Neuronal stem cell (in vitro differentiated cells): ENCODE measurements at regions not wholly inside any gene's neighbourhood (a gene's known extent, or its start where the extent isn't known, plus 50 kb on each side); places are given as distances from the start of the nearest gene placed in this dataset.
"Not testable (repeated sequence)": the region's sequence is repeated elsewhere in the genome, so short reads cannot be mapped to it uniquely, and the experiment has no call there.

ENCODE experiments used
- DNase-seq: peaks from one replicate; pipeline ENCODE4 v3.0.0-alpha.2; 2013; ENCODE audit warnings: low spot score
- H2AFZ ChIP-seq: one replicate; pipeline ENCODE4 v1.6.1; 2013; ENCODE audit warnings: mild to moderate bottlenecking, low read length, inconsistent platforms
- H2AK5ac ChIP-seq: 2 replicates; pipeline ENCODE4 v1.6.1; 2013; ENCODE audit warnings: low read depth, mild to moderate bottlenecking, inconsistent platforms, low read length, moderate library complexity, mixed read lengths
- H2BK120ac ChIP-seq: 2 replicates; pipeline ENCODE4 v1.6.1; 2013; ENCODE audit warnings: low read depth, mild to moderate bottlenecking, inconsistent platforms, low read length, moderate library complexity, mixed read lengths
- H2BK12ac ChIP-seq: one replicate; pipeline ENCODE4 v1.6.1; 2013; ENCODE audit warnings: low read length, inconsistent platforms
- H2BK15ac ChIP-seq: 2 replicates; pipeline ENCODE4 v1.6.1; 2013; ENCODE audit warnings: mild to moderate bottlenecking, low read length, inconsistent platforms, mixed read lengths
- H2BK5ac ChIP-seq: one replicate; pipeline ENCODE4 v1.6.1; 2013; ENCODE audit warnings: inconsistent platforms, mild to moderate bottlenecking, low read length, moderate library complexity
- H3K14ac ChIP-seq: one replicate; pipeline ENCODE4 v1.6.1; 2013; ENCODE audit warnings: low read length, inconsistent platforms
- H3K18ac ChIP-seq: 2 replicates; pipeline ENCODE4 v1.6.1; 2013; ENCODE audit warnings: low read length, inconsistent platforms
- H3K23ac ChIP-seq: 2 replicates; pipeline ENCODE4 v1.6.1; 2013; ENCODE audit warnings: low read depth, mild to moderate bottlenecking, mixed read lengths, low read length, inconsistent platforms; ENCODE audit not compliant: poor library complexity
- H3K27ac ChIP-seq: replicated peaks from 3 replicates; pipeline ENCODE4 v1.5.1; 2013; ENCODE audit warnings: low read length, inconsistent platforms
- H3K27me3 ChIP-seq, 3 experiments: 2 replicates each; pipeline ENCODE4 v1.6.1; 2013; ENCODE audit warnings: low read length in 3 of 3, mild to moderate bottlenecking in 2 of 3, inconsistent platforms in 1 of 3, low read depth in 1 of 3, mixed read lengths in 1 of 3, moderate library complexity in 1 of 3; ENCODE audit not compliant: control insufficient read depth in 3 of 3, insufficient read depth in 3 of 3
- H3K36me3 ChIP-seq, 2 donors: replicated peaks in 1 of 2; 2 replicates each; pipeline ENCODE4 v1.6.1; 2013; ENCODE audit warnings: low read length in 2 of 2; ENCODE audit not compliant: control insufficient read depth in 2 of 2, insufficient read depth in 2 of 2
- H3K4ac ChIP-seq: 2 replicates; pipeline ENCODE4 v1.6.1; 2013; ENCODE audit warnings: inconsistent platforms, mild to moderate bottlenecking, low read length, moderate library complexity
- H3K4me1 ChIP-seq, 2 donors: 1 replicate in 1 of 2; 2 replicates in 1 of 2; pipeline ENCODE4 v1.6.1; 2013; ENCODE audit warnings: low read length in 2 of 2, low read depth in 1 of 2; ENCODE audit not compliant: control insufficient read depth in 2 of 2, insufficient read depth in 1 of 2
- H3K4me2 ChIP-seq: one replicate; pipeline ENCODE4 v1.6.1; 2013; ENCODE audit warnings: mild to moderate bottlenecking, low read length, inconsistent platforms; ENCODE audit not compliant: insufficient read depth, poor library complexity, severe bottlenecking
- H3K4me3 ChIP-seq, 2 donors: 2 replicates each; pipeline ENCODE4 v1.5.1; 2013; ENCODE audit warnings: low read length in 2 of 2, mild to moderate bottlenecking in 2 of 2, inconsistent platforms in 1 of 2, moderate library complexity in 1 of 2
- H3K79me1 ChIP-seq: one replicate; pipeline ENCODE4 v1.6.1; 2013; ENCODE audit warnings: low read depth, mild to moderate bottlenecking, inconsistent platforms, low read length, moderate library complexity
- H3K9ac ChIP-seq: one replicate; pipeline ENCODE4 v1.6.1; 2013; ENCODE audit warnings: mild to moderate bottlenecking, low read depth, low read length, inconsistent platforms; ENCODE audit not compliant: poor library complexity
- H3K9me3 ChIP-seq, 2 donors: replicated peaks in 1 of 2; 2 replicates each; pipeline versions ENCODE3 to v1.6.1; 2013; ENCODE audit warnings: low read length in 2 of 2, mild to moderate bottlenecking in 2 of 2, inconsistent platforms in 1 of 2, low read depth in 1 of 2, mixed read lengths in 1 of 2, moderate library complexity in 1 of 2; ENCODE audit not compliant: control insufficient read depth in 2 of 2, insufficient read depth in 1 of 2
- H4K8ac ChIP-seq: one replicate; pipeline ENCODE4 v1.6.1; 2013; ENCODE audit warnings: low read depth, mild to moderate bottlenecking, inconsistent platforms, low read length, moderate library complexity
- H4K91ac ChIP-seq: one replicate; pipeline ENCODE4 v1.6.1; 2013; ENCODE audit warnings: low read length, low read depth, mild to moderate bottlenecking, inconsistent platforms; ENCODE audit not compliant: poor library complexity
- WGBS, 2 donors: extraction: QIAGEN DNeasy Blood & Tissue Kit; methylation state at CpG; one replicate each; pipeline ENCODE4 v1.1.7; 2013; ENCODE audit warnings: missing lambda C conversion rate in 2 of 2, mixed read lengths in 1 of 2; ENCODE audit not compliant: insufficient read length in 2 of 2, insufficient replicate concordance in 1 of 2; ENCODE audit errors: extremely low coverage in 2 of 2; 5-methylcytosine and 5-hydroxymethylcytosine counted together

GRCh38 chr20:29408707-29409106, 1848.8 kb upstream of the DEFB115 start:
- Histone ChIP-seq H3K4me3 (peak overlapping the region in 1 of 2 donors; percentile 67), H3K9me3 (peaks cover 0 to 17% of the 10 kb centered on the region in 2 donors)
- not testable (repeated sequence) for H3K18ac ChIP-seq, H4K8ac ChIP-seq, H2BK120ac ChIP-seq, H3K36me3 ChIP-seq, H2AFZ ChIP-seq, H3K79me1 ChIP-seq, H3K4me2 ChIP-seq, H3K14ac ChIP-seq, DNase-seq, H3K9ac ChIP-seq, H2BK5ac ChIP-seq, H3K4me1 ChIP-seq, H4K91ac ChIP-seq, H2BK12ac ChIP-seq, H3K23ac ChIP-seq, H2BK15ac ChIP-seq, H2AK5ac ChIP-seq, H3K27ac ChIP-seq, H3K4ac ChIP-seq, H3K27me3 ChIP-seq
- no CpG with 5 or more reads among the region's 17 CpGs for WGBS, 2 donors

- not testable (repeated sequence) for H3K4me1 ChIP-seq, H4K91ac ChIP-seq, H3K9ac ChIP-seq, H2AFZ ChIP-seq, H4K8ac ChIP-seq, H2AK5ac ChIP-seq, H3K27me3 ChIP-seq, H2BK5ac ChIP-seq, H3K36me3 ChIP-seq, H3K4ac ChIP-seq, H3K4me3 ChIP-seq, H2BK15ac ChIP-seq, H3K4me2 ChIP-seq, H2BK12ac ChIP-seq, H3K14ac ChIP-seq, H3K23ac ChIP-seq, H3K18ac ChIP-seq, H3K79me1 ChIP-seq, H2BK120ac ChIP-seq, DNase-seq, H3K27ac ChIP-seq
- no CpG with 5 or more reads among the region's 26 CpGs for WGBS, 2 donors
- peaks cover 0 to 17% of the 10 kb centered on the region in 2 donors for H3K9me3 ChIP-seq
Measured at GRCh38 chr20:29409160-29409689, 1848.2 kb upstream of the DEFB115 start.

DNA sequence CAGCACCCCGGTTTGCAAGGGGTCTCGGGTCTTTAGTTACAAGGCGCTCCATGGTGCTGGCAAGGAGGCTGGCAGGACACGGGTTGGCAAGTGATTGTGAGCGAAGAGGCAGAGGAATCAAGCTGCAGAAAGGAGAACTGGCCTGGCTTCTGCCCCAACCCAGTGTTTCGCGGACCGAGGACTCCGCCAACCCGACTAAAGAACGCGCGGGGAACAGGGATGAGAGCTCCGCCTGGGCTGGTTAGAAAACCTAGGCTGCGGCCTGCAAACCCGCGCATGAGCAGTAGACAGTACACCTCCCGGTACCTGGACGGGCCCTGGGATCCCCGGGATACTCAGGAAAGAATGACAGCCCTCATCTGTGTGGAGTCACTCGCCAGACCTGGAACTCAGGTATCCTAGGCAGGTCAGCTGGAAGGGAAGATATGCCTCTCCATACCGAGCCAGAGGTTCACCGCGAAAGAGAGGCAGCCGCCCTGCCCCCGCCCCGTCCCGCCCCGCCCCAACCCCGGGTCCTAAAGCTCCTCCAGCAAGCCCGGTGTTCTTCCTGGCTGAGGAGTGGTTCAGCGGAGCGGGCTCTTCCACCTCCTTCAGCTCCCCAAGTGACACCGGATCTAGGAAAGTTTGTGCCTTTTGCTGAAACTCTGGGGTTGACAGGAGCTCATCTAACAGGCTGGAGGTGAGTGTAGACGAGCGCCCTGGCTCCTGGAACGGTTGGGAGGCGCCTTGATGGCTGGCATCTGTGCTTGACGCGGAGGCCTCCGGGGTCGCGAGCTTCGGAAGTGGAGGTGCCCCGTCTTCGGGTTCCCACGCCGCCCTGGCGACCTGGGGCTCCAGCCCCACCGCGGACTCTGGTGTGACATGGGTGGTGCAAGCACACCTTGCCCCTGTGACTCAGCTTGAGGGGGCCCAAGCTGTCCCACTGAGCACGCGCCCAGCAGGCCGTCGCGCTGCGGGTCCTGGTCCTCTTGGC, 1847.3 kb upstream of the DEFB115 start:
- WGBS, 2 donors = no CpG with 5 or more reads among the region's 57 CpGs
- Histone ChIP-seq H2BK15ac (no peak overlapping the region), H3K9me3 (peaks cover 0 to 17% of the 10 kb centered on the region in 2 donors), H3K4me3 (peak overlapping the region in 1 of 2 donors; percentile 40), H3K36me3 (no peaks in the 10 kb centered on the region), H2AFZ (no peak overlapping the region), H2BK120ac (no peak overlapping the region), H2BK12ac (no peak overlapping the region), H4K8ac (no peak overlapping the region), H3K18ac (no peak overlapping the region), H2AK5ac (no peak overlapping the region), H3K4me1 (no peaks in the 10 kb centered on the region), H4K91ac (no peak overlapping the region), H2BK5ac (no peak overlapping the region), H3K4ac (no peak overlapping the region), H3K4me2 (no peak overlapping the region), H3K23ac (no peak overlapping the region), H3K79me1 (peaks cover 1% of the 10 kb centered on the region), H3K14ac (no peak overlapping the region), H3K27ac (no peak overlapping the region), H3K27me3 (no peaks in the 10 kb centered on the region), H3K9ac (peak overlapping the region; percentile 21)
- DNase-seq = no peak

DNA sequence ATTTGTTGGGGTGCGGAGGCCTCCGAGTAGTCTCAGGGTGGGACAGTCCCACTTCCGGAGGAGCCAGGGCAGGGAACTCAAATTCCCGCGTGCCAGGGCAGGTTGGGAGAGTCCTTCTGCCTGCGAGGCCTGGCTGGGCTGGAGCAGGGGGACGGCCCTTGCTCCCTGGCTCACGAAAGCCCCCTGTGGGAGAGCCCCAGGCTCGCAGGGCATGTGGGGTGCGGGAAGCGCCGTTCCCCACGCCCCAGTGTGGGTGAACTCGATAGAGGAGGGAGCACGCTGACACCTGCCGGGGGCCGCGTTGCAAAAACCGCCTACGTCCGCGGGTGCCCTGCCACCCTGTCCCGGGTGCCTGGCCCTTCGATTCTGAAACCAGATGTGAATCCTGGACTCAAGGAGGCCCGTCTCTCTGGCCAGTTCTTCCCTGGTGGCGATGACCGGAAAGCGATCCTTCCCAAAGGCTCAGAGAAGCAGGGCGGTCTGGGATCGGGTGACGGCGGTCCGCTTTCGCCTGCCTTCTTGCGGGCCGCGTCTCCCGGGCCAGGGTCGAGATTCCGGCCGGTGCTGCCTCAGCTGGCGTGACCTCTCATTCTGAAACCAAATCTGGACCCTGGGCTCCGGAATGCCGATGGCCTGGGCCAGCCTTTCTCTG, 1846.5 kb upstream of the DEFB115 start:
- Histone ChIP-seq H3K27me3 (no peaks in the 10 kb centered on the region), H3K4me2 (no peak overlapping the region), H3K4me1 (no peaks in the 10 kb centered on the region), H2BK15ac (no peak overlapping the region), H2AK5ac (no peak overlapping the region), H2BK120ac (no peak overlapping the region), H3K79me1 (peaks cover 1% of the 10 kb centered on the region), H2BK12ac (no peak overlapping the region), H3K9me3 (peaks cover 0 to 17% of the 10 kb centered on the region in 2 donors), H3K9ac (no peak overlapping the region), H4K8ac (no peak overlapping the region), H3K27ac (no peak overlapping the region), H3K18ac (no peak overlapping the region), H3K36me3 (no peaks in the 10 kb centered on the region), H2BK5ac (no peak overlapping the region), H2AFZ (no peak overlapping the region), H3K4ac (no peak overlapping the region), H3K14ac (no peak overlapping the region), H3K4me3 (peak overlapping the region in 1 of 2 donors; percentile 49), H3K23ac (peak overlapping the region; percentile 17), H4K91ac (no peak overlapping the region)
- no peak for DNase-seq
- WGBS, 2 donors = no CpG with 5 or more reads among the region's 44 CpGs
